GM23338 (cell line): ENCODE measurements at regions not wholly inside any gene's neighbourhood (a gene's known extent, or its start where the extent isn't known, plus 50 kb on each side); places are given as distances from the start of the nearest gene placed in this dataset.

Source experiments
- CREB1 ChIP-seq: fragments of 250-450 bp; sonication (Bioruptor Pico); IDR thresholded peaks from 2 replicates; pipeline ENCODE4 v1.5.0; 2020; ENCODE audit warnings: low read depth, mild to moderate bottlenecking, moderate library complexity
- EZH2 ChIP-seq: fragments of 200-600 bp; sonication (generic); IDR thresholded peaks from one replicate; pipeline ENCODE4 v1.8.0; 2017; ENCODE audit warnings: antibody characterized with exemption, mild to moderate bottlenecking, low read depth; ENCODE audit not compliant: unreplicated experiment
- EZH2phosphoT487 ChIP-seq: fragments of 200-600 bp; sonication (generic); IDR thresholded peaks from one replicate; pipeline ENCODE4 v1.8.1; 2018; ENCODE audit warnings: antibody characterized with exemption; ENCODE audit not compliant: unreplicated experiment
- POLR2AphosphoS5 ChIP-seq: IDR thresholded peaks from 2 replicates; pipeline ENCODE4 v1.6.1; 2016; ENCODE audit warnings: antibody characterized with exemption, low read depth
- TF ChIP-seq, protein P1 (sequence below), 2 experiments: fragments of 200-600 bp in 1 of 2; sonication (generic) in 1 of 2; conservative IDR thresholded peaks; 2 replicates each; pipeline versions ENCODE4 v1.5.1 to v1.6.1; 2016 to 2017; ENCODE audit warnings: antibody characterized with exemption in 2 of 2, low read depth in 2 of 2, mild to moderate bottlenecking in 2 of 2, moderate library complexity in 1 of 2
- TF ChIP-seq, protein P2 (sequence below): fragments of 250-450 bp; sonication (Bioruptor Pico); IDR thresholded peaks from 2 replicates; pipeline ENCODE4 v1.5.0; 2020; ENCODE audit warnings: mild to moderate bottlenecking, moderate library complexity

DNA sequence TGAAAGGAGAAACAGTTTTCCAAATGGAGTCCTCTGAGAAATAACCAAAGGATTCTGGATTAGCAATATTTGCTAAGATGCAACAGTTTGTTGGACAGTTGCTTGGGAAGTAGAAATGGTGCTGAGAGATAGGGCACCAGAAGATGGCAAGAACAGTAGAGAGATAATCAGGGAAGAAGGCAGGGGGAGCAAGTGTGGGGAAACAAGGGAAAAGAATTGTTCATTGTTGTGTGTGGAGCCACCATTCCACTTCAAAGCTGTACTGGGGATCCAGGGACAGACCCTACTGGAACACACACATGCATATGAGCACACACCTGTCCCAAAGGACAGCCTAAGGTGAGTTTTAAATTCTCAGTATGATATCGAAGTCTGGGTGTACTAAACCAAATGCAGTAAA, 152.5 kb downstream of the ZNF608 start:
- TF ChIP-seq, protein P1, sequence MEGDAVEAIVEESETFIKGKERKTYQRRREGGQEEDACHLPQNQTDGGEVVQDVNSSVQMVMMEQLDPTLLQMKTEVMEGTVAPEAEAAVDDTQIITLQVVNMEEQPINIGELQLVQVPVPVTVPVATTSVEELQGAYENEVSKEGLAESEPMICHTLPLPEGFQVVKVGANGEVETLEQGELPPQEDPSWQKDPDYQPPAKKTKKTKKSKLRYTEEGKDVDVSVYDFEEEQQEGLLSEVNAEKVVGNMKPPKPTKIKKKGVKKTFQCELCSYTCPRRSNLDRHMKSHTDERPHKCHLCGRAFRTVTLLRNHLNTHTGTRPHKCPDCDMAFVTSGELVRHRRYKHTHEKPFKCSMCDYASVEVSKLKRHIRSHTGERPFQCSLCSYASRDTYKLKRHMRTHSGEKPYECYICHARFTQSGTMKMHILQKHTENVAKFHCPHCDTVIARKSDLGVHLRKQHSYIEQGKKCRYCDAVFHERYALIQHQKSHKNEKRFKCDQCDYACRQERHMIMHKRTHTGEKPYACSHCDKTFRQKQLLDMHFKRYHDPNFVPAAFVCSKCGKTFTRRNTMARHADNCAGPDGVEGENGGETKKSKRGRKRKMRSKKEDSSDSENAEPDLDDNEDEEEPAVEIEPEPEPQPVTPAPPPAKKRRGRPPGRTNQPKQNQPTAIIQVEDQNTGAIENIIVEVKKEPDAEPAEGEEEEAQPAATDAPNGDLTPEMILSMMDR (conservative IDR thresholded peaks at IDR 0.05; ENCODE audit: low read depth in 2 of 2), result no peak
- TF ChIP-seq EZH2phosphoT487, result no peak
- TF ChIP-seq POLR2AphosphoS5, result no peak
- no peak for TF ChIP-seq CREB1 (CRISPR knock-in tag)
- no peak for TF ChIP-seq EZH2
- TF ChIP-seq, protein P2, sequence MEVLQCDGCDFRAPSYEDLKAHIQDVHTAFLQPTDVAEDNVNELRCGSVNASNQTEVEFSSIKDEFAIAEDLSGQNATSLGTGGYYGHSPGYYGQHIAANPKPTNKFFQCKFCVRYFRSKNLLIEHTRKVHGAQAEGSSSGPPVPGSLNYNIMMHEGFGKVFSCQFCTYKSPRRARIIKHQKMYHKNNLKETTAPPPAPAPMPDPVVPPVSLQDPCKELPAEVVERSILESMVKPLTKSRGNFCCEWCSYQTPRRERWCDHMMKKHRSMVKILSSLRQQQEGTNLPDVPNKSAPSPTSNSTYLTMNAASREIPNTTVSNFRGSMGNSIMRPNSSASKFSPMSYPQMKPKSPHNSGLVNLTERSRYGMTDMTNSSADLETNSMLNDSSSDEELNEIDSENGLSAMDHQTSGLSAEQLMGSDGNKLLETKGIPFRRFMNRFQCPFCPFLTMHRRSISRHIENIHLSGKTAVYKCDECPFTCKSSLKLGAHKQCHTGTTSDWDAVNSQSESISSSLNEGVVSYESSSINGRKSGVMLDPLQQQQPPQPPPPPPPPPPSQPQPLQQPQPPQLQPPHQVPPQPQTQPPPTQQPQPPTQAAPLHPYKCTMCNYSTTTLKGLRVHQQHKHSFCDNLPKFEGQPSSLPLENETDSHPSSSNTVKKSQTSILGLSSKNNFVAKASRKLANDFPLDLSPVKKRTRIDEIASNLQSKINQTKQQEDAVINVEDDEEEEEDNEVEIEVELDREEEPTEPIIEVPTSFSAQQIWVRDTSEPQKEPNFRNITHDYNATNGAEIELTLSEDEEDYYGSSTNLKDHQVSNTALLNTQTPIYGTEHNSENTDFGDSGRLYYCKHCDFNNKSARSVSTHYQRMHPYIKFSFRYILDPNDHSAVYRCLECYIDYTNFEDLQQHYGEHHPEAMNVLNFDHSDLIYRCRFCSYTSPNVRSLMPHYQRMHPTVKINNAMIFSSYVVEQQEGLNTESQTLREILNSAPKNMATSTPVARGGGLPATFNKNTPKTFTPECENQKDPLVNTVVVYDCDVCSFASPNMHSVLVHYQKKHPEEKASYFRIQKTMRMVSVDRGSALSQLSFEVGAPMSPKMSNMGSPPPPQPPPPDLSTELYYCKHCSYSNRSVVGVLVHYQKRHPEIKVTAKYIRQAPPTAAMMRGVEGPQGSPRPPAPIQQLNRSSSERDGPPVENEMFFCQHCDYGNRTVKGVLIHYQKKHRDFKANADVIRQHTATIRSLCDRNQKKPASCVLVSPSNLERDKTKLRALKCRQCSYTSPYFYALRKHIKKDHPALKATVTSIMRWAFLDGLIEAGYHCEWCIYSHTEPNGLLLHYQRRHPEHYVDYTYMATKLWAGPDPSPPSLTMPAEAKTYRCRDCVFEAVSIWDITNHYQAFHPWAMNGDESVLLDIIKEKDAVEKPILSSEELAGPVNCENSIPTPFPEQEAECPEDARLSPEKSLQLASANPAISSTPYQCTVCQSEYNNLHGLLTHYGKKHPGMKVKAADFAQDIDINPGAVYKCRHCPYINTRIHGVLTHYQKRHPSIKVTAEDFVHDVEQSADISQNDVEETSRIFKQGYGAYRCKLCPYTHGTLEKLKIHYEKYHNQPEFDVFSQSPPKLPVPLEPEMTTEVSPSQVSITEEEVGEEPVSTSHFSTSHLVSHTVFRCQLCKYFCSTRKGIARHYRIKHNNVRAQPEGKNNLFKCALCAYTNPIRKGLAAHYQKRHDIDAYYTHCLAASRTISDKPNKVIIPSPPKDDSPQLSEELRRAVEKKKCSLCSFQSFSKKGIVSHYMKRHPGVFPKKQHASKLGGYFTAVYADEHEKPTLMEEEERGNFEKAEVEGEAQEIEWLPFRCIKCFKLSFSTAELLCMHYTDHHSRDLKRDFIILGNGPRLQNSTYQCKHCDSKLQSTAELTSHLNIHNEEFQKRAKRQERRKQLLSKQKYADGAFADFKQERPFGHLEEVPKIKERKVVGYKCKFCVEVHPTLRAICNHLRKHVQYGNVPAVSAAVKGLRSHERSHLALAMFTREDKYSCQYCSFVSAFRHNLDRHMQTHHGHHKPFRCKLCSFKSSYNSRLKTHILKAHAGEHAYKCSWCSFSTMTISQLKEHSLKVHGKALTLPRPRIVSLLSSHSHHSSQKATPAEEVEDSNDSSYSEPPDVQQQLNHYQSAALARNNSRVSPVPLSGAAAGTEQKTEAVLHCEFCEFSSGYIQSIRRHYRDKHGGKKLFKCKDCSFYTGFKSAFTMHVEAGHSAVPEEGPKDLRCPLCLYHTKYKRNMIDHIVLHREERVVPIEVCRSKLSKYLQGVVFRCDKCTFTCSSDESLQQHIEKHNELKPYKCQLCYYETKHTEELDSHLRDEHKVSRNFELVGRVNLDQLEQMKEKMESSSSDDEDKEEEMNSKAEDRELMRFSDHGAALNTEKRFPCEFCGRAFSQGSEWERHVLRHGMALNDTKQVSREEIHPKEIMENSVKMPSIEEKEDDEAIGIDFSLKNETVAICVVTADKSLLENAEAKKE (CRISPR knock-in tag), result no peak
